Nephron (organoid): ENCODE measurements at regions not wholly inside any gene's neighbourhood (a gene's known extent, or its start where the extent isn't known, plus 50 kb on each side); places are given as distances from the start of the nearest gene placed in this dataset.

ENCODE experiments used
- H3K27ac Mint-ChIP-seq, 3 experiments: 2 replicates each; pipeline ENCODE4 v1.8.0; 2020; ENCODE audit warnings: mixed read lengths in 3 of 3, mild to moderate bottlenecking in 2 of 3, moderate library complexity in 1 of 3
- H3K27me3 Mint-ChIP-seq: 2 replicates; pipeline ENCODE4 v1.8.0; 2021; ENCODE audit warnings: low read depth, mild to moderate bottlenecking, moderate library complexity, mixed read lengths
- H3K36me3 Mint-ChIP-seq: 2 replicates; pipeline ENCODE4 v1.8.0; 2020; ENCODE audit warnings: low read depth, mixed read lengths
- H3K4me1 Mint-ChIP-seq: 2 replicates; pipeline ENCODE4 v1.8.0; 2020; ENCODE audit warnings: mixed read lengths
- H3K4me3 Mint-ChIP-seq, 3 experiments: 2 replicates each; pipeline ENCODE4 v1.8.0; 2020; ENCODE audit warnings: mild to moderate bottlenecking in 3 of 3, mixed read lengths in 3 of 3, moderate library complexity in 2 of 3
- H3K9me3 Mint-ChIP-seq: 2 replicates; pipeline ENCODE4 v1.8.0; 2020; ENCODE audit warnings: mixed read lengths
- TF ChIP-seq, protein P1 (sequence below), 3 experiments: fragments of 200-600 bp; sonication (generic); IDR thresholded peaks; one replicate each; pipeline ENCODE4 v1.5.0; 2021; ENCODE audit warnings: antibody characterized with exemption in 3 of 3; ENCODE audit not compliant: unreplicated experiment in 3 of 3

DNA sequence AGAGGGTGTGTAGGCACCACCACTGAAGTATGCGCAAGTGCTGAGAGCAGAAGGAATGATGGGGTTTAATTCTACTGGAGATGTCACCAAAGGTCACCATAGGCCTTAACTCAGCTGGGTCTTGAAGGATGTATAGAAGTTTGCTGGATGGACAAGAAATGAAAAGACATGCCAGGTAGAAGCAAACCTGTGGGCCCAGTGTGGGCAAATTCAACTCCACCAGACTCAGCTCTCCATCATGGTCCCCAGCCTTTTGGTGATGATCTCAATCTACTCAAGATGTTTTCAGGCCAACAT is 124.5 kb downstream of the SNX5 start:
- H3K36me3 Mint-ChIP-seq, result no peaks in the 10 kb centered on the region
- no peak overlapping the region for H3K4me3 Mint-ChIP-seq
- no peaks in the 10 kb centered on the region for H3K27me3 Mint-ChIP-seq
- peak overlapping the region in 1 of 3 experiments; percentile 33 for H3K27ac Mint-ChIP-seq
- TF ChIP-seq, protein P1, sequence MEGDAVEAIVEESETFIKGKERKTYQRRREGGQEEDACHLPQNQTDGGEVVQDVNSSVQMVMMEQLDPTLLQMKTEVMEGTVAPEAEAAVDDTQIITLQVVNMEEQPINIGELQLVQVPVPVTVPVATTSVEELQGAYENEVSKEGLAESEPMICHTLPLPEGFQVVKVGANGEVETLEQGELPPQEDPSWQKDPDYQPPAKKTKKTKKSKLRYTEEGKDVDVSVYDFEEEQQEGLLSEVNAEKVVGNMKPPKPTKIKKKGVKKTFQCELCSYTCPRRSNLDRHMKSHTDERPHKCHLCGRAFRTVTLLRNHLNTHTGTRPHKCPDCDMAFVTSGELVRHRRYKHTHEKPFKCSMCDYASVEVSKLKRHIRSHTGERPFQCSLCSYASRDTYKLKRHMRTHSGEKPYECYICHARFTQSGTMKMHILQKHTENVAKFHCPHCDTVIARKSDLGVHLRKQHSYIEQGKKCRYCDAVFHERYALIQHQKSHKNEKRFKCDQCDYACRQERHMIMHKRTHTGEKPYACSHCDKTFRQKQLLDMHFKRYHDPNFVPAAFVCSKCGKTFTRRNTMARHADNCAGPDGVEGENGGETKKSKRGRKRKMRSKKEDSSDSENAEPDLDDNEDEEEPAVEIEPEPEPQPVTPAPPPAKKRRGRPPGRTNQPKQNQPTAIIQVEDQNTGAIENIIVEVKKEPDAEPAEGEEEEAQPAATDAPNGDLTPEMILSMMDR (IDR thresholded peaks at IDR 0.05; ENCODE audit: unreplicated experiment in 3 of 3), result no peak
- peaks cover 35% of the 10 kb centered on the region for H3K4me1 Mint-ChIP-seq
- no peaks in the 10 kb centered on the region for H3K9me3 Mint-ChIP-seq

DNA sequence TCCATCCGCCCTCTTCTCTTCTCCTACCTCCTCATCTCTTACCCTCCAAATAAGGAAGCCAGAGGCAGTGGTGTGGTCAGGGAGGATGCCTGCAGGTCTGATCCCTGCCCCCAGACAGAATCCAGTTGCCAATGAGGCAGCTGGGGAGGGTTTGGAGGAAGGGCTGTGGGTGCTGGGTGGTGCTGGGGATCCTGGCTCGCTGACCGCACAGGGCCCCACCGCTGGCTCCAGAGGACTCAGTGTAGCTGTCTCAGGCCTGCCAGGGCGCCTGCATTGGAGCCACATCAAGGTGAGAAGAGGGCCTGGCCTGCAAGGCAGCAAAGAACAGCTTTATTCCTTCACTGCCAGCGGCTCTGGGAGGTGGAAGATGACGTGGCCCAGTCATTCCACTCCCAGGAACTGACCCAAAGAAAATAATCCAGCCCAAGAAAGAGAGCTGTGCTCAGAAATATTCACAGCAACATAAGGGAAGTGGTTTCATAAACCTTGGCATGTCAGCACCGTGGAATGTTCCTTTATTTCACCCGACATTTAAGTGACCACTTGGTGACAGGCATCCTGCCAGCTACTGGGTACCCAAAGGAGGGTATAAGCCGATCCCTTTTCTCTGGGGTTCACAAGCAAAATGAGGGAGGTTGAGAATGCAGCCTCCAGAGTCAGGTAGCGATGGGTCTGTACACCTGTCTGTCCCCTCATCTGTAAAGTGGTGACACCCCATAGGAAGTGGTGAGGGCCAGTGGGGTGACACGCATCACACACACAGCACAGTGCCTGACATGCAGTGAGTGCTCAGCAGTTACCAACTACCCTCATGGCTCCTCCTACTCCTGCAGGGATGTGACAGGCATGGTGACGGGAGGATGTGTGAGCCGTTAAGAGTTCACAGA is 125.1 kb downstream of the SNX5 start:
- peak overlapping the region; percentile 44 to 86 (median 79) for H3K27ac Mint-ChIP-seq
- no peaks in the 10 kb centered on the region for H3K36me3 Mint-ChIP-seq
- TF ChIP-seq, protein P1 (IDR thresholded peaks at IDR 0.05; ENCODE audit: unreplicated experiment in 3 of 3), result no peak
- peak overlapping the region in 1 of 3 experiments; percentile 20 for H3K4me3 Mint-ChIP-seq
- H3K4me1 Mint-ChIP-seq, result peaks cover 41% of the 10 kb centered on the region
- H3K9me3 Mint-ChIP-seq, result no peaks in the 10 kb centered on the region
- no peaks in the 10 kb centered on the region for H3K27me3 Mint-ChIP-seq

DNA sequence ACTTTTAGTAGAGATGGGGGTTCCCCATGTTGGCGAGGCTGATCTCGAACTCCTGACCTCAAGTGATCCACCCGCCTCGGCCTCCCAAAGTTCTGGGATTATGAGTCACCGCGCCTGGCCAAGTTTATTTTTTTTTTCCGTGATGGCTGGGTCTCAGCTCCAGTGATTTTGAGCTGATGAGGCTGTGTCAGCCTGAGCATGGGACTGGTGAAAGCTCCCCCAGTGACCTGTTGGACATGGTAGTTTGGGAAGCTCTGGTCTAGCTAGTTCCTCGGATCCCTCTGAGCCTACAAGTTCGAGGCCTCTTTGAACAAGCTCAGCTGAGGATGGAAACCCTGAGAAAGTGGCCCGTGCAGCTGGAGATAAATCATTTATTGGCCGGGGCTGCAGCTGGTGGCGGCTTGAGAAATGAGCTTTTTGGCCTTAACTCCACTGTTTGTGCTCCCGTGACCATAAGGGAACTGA is 126.8 kb downstream of the SNX5 start:
- TF ChIP-seq, protein P1 (IDR thresholded peaks at IDR 0.05; ENCODE audit: unreplicated experiment in 3 of 3), result no peak
- peaks cover 4% of the 10 kb centered on the region for H3K27me3 Mint-ChIP-seq
- no peaks in the 10 kb centered on the region for H3K9me3 Mint-ChIP-seq
- no peaks in the 10 kb centered on the region for H3K36me3 Mint-ChIP-seq
- peaks cover 49% of the 10 kb centered on the region for H3K4me1 Mint-ChIP-seq
- peak overlapping the region in 1 of 3 experiments; percentile 22 for H3K4me3 Mint-ChIP-seq
- peak overlapping the region; percentile 79 to 94 (median 79) for H3K27ac Mint-ChIP-seq

DNA sequence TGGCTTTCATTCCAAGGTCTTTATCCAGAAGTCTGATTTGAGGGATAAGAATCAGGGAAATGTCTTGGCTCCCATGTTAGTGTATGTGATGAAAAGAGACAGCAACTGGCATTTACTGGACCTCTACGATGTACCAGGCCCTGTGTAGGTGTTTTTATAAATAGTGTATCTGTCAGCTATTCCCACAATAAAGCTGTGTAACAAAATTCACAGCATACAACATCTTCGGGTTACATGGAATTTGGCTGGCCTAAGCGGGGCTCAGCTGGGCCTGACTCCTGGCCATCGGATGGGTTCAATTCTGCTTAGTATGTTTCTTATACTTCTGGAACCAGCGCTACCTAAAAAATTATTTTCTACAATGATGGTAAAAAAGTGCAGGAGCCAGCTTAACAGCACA is 128.2 kb downstream of the SNX5 start:
- TF ChIP-seq, protein P1 (IDR thresholded peaks at IDR 0.05; ENCODE audit: unreplicated experiment in 3 of 3), result no peak
- Mint-ChIP-seq H3K27ac (peak overlapping the region in 1 of 3 experiments; percentile 79), H3K27me3 (peaks cover 4% of the 10 kb centered on the region), H3K4me1 (peaks cover 56% of the 10 kb centered on the region), H3K9me3 (no peaks in the 10 kb centered on the region), H3K36me3 (no peaks in the 10 kb centered on the region), H3K4me3 (no peak overlapping the region)

DNA sequence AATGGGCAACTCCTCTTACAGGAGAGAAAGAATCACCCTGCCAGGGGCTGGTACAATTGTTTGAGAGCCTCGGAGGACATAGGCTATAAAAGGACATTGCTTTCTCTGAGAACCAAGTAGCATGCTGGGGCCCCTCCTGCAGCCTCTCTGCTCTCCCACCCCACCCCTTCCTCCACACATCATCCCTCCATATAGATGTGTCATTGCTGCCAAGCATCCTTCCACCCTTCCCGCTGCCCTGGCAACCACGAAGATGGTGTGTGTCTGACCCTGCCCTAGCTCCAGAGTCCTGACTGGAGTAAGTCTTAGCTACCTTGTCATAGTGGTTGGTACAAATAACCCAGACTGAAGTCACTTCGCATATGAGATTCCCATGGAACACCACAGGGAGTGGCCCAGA is 129.7 kb downstream of the SNX5 start:
- Mint-ChIP-seq H3K4me1 (peaks cover 63% of the 10 kb centered on the region), H3K27ac (peak overlapping the region; percentile 38 to 50 (median 48)), H3K27me3 (peaks cover 4% of the 10 kb centered on the region), H3K36me3 (no peaks in the 10 kb centered on the region), H3K4me3 (no peak overlapping the region), H3K9me3 (no peaks in the 10 kb centered on the region)
- TF ChIP-seq, protein P1 (IDR thresholded peaks at IDR 0.05; ENCODE audit: unreplicated experiment in 3 of 3), result no peak

DNA sequence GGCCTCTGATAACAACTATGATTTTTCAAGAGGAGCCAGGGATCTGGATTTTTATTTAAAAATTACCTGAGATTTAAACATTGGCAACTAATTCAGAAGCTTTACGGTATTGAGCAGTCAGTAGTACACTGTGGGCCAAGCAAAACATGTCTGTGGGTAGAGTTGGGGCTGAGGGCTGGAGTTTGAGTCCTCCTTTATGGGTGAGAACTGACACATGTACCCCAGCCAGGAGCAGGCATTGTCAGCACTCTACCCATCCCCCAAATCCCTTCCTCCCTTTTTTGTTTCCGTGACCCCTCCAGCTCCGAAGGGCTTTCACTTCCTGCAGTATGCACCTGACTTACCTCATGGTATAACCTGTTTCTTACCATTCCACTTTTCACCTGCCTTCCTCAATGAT is 131.4 kb downstream of the SNX5 start:
- TF ChIP-seq, protein P1 (IDR thresholded peaks at IDR 0.05; ENCODE audit: unreplicated experiment in 3 of 3), result no peak
- Mint-ChIP-seq H3K9me3 (no peaks in the 10 kb centered on the region), H3K27ac (peak overlapping the region; percentile 70 to 96 (median 95)), H3K4me3 (peak overlapping the region in 1 of 3 experiments; percentile 33), H3K4me1 (peaks cover 53% of the 10 kb centered on the region), H3K27me3 (peaks cover 4% of the 10 kb centered on the region), H3K36me3 (no peaks in the 10 kb centered on the region)
